ENCODE measurements at regions not wholly inside any gene's neighbourhood (a gene's known extent, or its start where the extent isn't known, plus 50 kb on each side); places are given as distances from the start of the nearest gene placed in this dataset.

GRCh38 chr1:88009916-88010315 lies 674.2 kb upstream of the PKN2 start:
- no peak for TF ChIP-seq CTCF (IDR thresholded peaks at IDR 0.05)
- H3K36me3 ChIP-seq = no peaks in the 10 kb centered on the region
- no peaks in the 10 kb centered on the region for H3K27me3 ChIP-seq (ENCODE audit: low read depth)
- no peak overlapping the region for H3K4me3 ChIP-seq
- no peaks in the 10 kb centered on the region for H3K9me3 ChIP-seq
- no peak for ATAC-seq
- DNase-seq = no peak
- no peaks in the 10 kb centered on the region for H3K4me1 ChIP-seq
- no peak overlapping the region for H3K27ac ChIP-seq
- intact Hi-C loops (cut with DNase I) = no loop called here

GRCh38 chr1:88013485-88013884 lies 670.6 kb upstream of the PKN2 start:
- no peaks in the 10 kb centered on the region for H3K4me1 ChIP-seq
- H3K27me3 ChIP-seq (ENCODE audit: low read depth) = no peaks in the 10 kb centered on the region
- H3K27ac ChIP-seq = no peak overlapping the region
- ATAC-seq (no peak), DNase-seq (no peak)
- intact Hi-C loops (cut with DNase I) = no loop called here
- no peak overlapping the region for H3K4me3 ChIP-seq
- H3K9me3 ChIP-seq = no peaks in the 10 kb centered on the region
- TF ChIP-seq CTCF (IDR thresholded peaks at IDR 0.05) = no peak
- H3K36me3 ChIP-seq = no peaks in the 10 kb centered on the region

- no peak for ATAC-seq
- Histone ChIP-seq H3K27me3 (ENCODE audit: low read depth) (no peaks in the 10 kb centered on the region), H3K9me3 (no peaks in the 10 kb centered on the region), H3K4me3 (no peak overlapping the region), H3K27ac (no peak overlapping the region), H3K36me3 (no peaks in the 10 kb centered on the region), H3K4me1 (no peaks in the 10 kb centered on the region)
- intact Hi-C loops (cut with DNase I) = no loop called here
- no peak for TF ChIP-seq CTCF (IDR thresholded peaks at IDR 0.05)
- DNase-seq = no peak
Measured at GRCh38 chr1:88014131-88014530, 669.9 kb upstream of the PKN2 start.

- no peaks in the 10 kb centered on the region for H3K27me3 ChIP-seq (ENCODE audit: low read depth)
- no peak overlapping the region for H3K27ac ChIP-seq
- no peak for DNase-seq
- H3K4me3 ChIP-seq = no peak overlapping the region
- no peak for ATAC-seq
- no peaks in the 10 kb centered on the region for H3K9me3 ChIP-seq
- no peaks in the 10 kb centered on the region for H3K36me3 ChIP-seq
- intact Hi-C loops (cut with DNase I) = no loop called here
- TF ChIP-seq CTCF (IDR thresholded peaks at IDR 0.05) = no peak
- no peaks in the 10 kb centered on the region for H3K4me1 ChIP-seq
Measured at GRCh38 chr1:88016947-88017346, 667.1 kb upstream of the PKN2 start.

GRCh38 chr1:88021529-88021928 lies 662.5 kb upstream of the PKN2 start:
- TF ChIP-seq CTCF (IDR thresholded peaks at IDR 0.05) = no peak
- H3K36me3 ChIP-seq = no peaks in the 10 kb centered on the region
- no peaks in the 10 kb centered on the region for H3K9me3 ChIP-seq
- DNase-seq = no peak
- no peak overlapping the region for H3K27ac ChIP-seq
- H3K4me1 ChIP-seq = no peaks in the 10 kb centered on the region
- intact Hi-C loops (cut with DNase I) = no loop called here
- no peaks in the 10 kb centered on the region for H3K27me3 ChIP-seq (ENCODE audit: low read depth)
- no peak overlapping the region for H3K4me3 ChIP-seq
- ATAC-seq = no peak

- H3K36me3 ChIP-seq = no peaks in the 10 kb centered on the region
- DNase-seq (no peak), ATAC-seq (no peak)
- H3K4me1 ChIP-seq = no peaks in the 10 kb centered on the region
- H3K9me3 ChIP-seq = no peaks in the 10 kb centered on the region
- no peaks in the 10 kb centered on the region for H3K27me3 ChIP-seq (ENCODE audit: low read depth)
- intact Hi-C loops (cut with DNase I) = no loop called here
- no peak overlapping the region for H3K4me3 ChIP-seq
- no peak for TF ChIP-seq CTCF (IDR thresholded peaks at IDR 0.05)
- no peak overlapping the region for H3K27ac ChIP-seq
Measured at GRCh38 chr1:88022516-88022915, 661.6 kb upstream of the PKN2 start.
